H1 (cell line): ENCODE measurements at regions not wholly inside any gene's neighbourhood (a gene's known extent, or its start where the extent isn't known, plus 50 kb on each side); places are given as distances from the start of the nearest gene placed in this dataset.

Experiments
- CTCF ChIA-PET: fragments of 300-600 bp; sonication (Branson Sonifier 250); formaldehyde crosslinking; loops from one replicate; lab custom pipeline; 2021; ENCODE audit not compliant: partially characterized antibody; lab: Charles Lee
- POLR2A ChIA-PET: fragments of 300-600 bp; sonication (Branson Sonifier 250); formaldehyde crosslinking; loops from one replicate; lab custom pipeline; 2021; ENCODE audit warnings: inconsistent platforms; ENCODE audit not compliant: partially characterized antibody; lab: Charles Lee
- DNase-seq, 2 experiments: peaks; one replicate each; pipeline versions ENCODE4 v3.0.0 to v3.0.0-alpha.2; 2010 to 2022; ENCODE audit warnings: low spot score in 2 of 2, low read depth in 1 of 2, mixed read lengths in 1 of 2
- FAIRE-seq: peaks from 2 replicates; lab custom pipeline; 2011; peaks lifted over from hg19 to GRCh38; lab: Jason Lieb, UNC
- H2AFZ ChIP-seq: 2 replicates; pipeline ENCODE4 v1.8.1; 2012; ENCODE audit warnings: low read length, inconsistent platforms
- H2AK5ac ChIP-seq: 2 replicates; pipeline ENCODE4 v1.6.1; 2013; ENCODE audit warnings: low read depth, low read length
- H2BK120ac ChIP-seq: replicated peaks from 2 replicates; pipeline ENCODE3; 2013; ENCODE audit warnings: low read depth, low read length, inconsistent platforms
- H2BK12ac ChIP-seq: 2 replicates; pipeline ENCODE4 v1.6.1; 2013; ENCODE audit warnings: low read depth, low read length
- H2BK15ac ChIP-seq: 2 replicates; pipeline ENCODE4 v1.6.1; 2013; ENCODE audit warnings: low read length
- H2BK20ac ChIP-seq: 2 replicates; pipeline ENCODE4 v1.6.1; 2013; ENCODE audit warnings: low read length
- H2BK5ac ChIP-seq: 2 replicates; pipeline ENCODE4 v1.6.1; 2013; ENCODE audit warnings: low read depth, low read length
- H3K14ac ChIP-seq: 2 replicates; pipeline ENCODE4 v1.6.1; 2013; ENCODE audit warnings: inconsistent platforms; ENCODE audit not compliant: insufficient read length
- H3K18ac ChIP-seq: 2 replicates; pipeline ENCODE4 v1.6.1; 2013; ENCODE audit warnings: low read length; ENCODE audit errors: extremely low read depth
- H3K23ac ChIP-seq: 2 replicates; pipeline ENCODE4 v1.6.1; 2013; ENCODE audit warnings: inconsistent platforms; ENCODE audit not compliant: insufficient read length
- H3K23me2 ChIP-seq: 2 replicates; pipeline ENCODE4 v1.6.1; 2013; ENCODE audit warnings: low read depth, low read length
- H3K27ac ChIP-seq: 2 replicates; pipeline ENCODE4 v1.6.1; 2011; ENCODE audit warnings: low read depth, low read length, inconsistent platforms
- H3K27me3 ChIP-seq, 4 experiments: replicated peaks in 1 of 4; 1 replicate in 1 of 4; 2 replicates in 3 of 4; pipeline versions ENCODE4 v1.6.1 to v1.8.1; 2011 to 2013; ENCODE audit warnings: low read length in 3 of 4, mild to moderate bottlenecking in 3 of 4, inconsistent platforms in 2 of 4, mixed read lengths in 2 of 4, moderate library complexity in 1 of 4; ENCODE audit not compliant: control insufficient read depth in 3 of 4, insufficient read depth in 3 of 4; ENCODE audit errors: extremely low read depth in 1 of 4
- H3K36me3 ChIP-seq, 4 experiments: 2 replicates each; pipeline versions ENCODE4 v1.6.1 to v1.8.1; 2011 to 2013; ENCODE audit warnings: mild to moderate bottlenecking in 4 of 4, low read length in 3 of 4, moderate library complexity in 2 of 4, control low read depth in 1 of 4, inconsistent platforms in 1 of 4; ENCODE audit not compliant: insufficient read depth in 4 of 4, control insufficient read depth in 2 of 4
- H3K4ac ChIP-seq: replicated peaks from 2 replicates; pipeline ENCODE3; 2013; ENCODE audit warnings: low read length, low read depth, mixed read lengths, inconsistent platforms; ENCODE audit not compliant: insufficient read length
- H3K4me1 ChIP-seq, 4 experiments: replicated peaks in 1 of 4; 1 replicate in 1 of 4; 2 replicates in 3 of 4; pipeline versions ENCODE4 v1.6.1 to v1.8.1; 2011 to 2013; ENCODE audit warnings: low read length in 3 of 4, inconsistent platforms in 2 of 4, mixed read lengths in 1 of 4; ENCODE audit not compliant: insufficient read depth in 4 of 4, control insufficient read depth in 3 of 4
- H3K4me2 ChIP-seq, 2 experiments: 2 replicates each; pipeline versions ENCODE4 v1.6.1 to v1.8.1; 2011 to 2013; ENCODE audit warnings: low read depth in 2 of 2, low read length in 2 of 2, control low read depth in 1 of 2, inconsistent platforms in 1 of 2, mild to moderate bottlenecking in 1 of 2; ENCODE audit not compliant: insufficient read depth in 1 of 2
- H3K4me3 ChIP-seq, 4 experiments: fragments of 200-600, 300-600 bp in 1 of 4; sonication (generic), shearing (Covaris generic), sonication (Bioruptor Twin) in 1 of 4; 2 replicates each; pipeline versions ENCODE4 v1.5.1 to v1.8.1; 2011 to 2016; ENCODE audit warnings: low read length in 4 of 4, low read depth in 3 of 4, control low read depth in 2 of 4, inconsistent platforms in 2 of 4, mild to moderate bottlenecking in 2 of 4, mixed read lengths in 1 of 4, moderate library complexity in 1 of 4; ENCODE audit not compliant: insufficient read depth in 2 of 4; ENCODE audit errors: extremely low read depth in 1 of 4
- H3K56ac ChIP-seq: replicated peaks from 2 replicates; pipeline ENCODE3; 2013; ENCODE audit warnings: low read depth, mild to moderate bottlenecking, mixed read lengths, low read length, inconsistent platforms; ENCODE audit not compliant: insufficient read length
- H3K79me1 ChIP-seq: 2 replicates; pipeline ENCODE4 v1.6.1; 2013; ENCODE audit warnings: low read depth, low read length, control low read depth
- H3K79me2 ChIP-seq, 2 experiments: 2 replicates each; pipeline versions ENCODE4 v1.6.1 to v1.8.1; 2012 to 2013; ENCODE audit warnings: low read length in 2 of 2, mild to moderate bottlenecking in 2 of 2, inconsistent platforms in 1 of 2; ENCODE audit not compliant: insufficient read depth in 2 of 2, control insufficient read depth in 1 of 2
- H3K9ac ChIP-seq, 4 experiments: replicated peaks in 1 of 4; 1 replicate in 1 of 4; 2 replicates in 3 of 4; pipeline versions ENCODE4 v1.6.1 to v1.8.1; 2011 to 2013; ENCODE audit warnings: low read depth in 3 of 4, low read length in 3 of 4, control low read depth in 2 of 4, mild to moderate bottlenecking in 2 of 4, moderate library complexity in 2 of 4, inconsistent platforms in 1 of 4; ENCODE audit errors: extremely low read depth in 1 of 4
- H3K9me3 ChIP-seq, 2 experiments: 2 replicates each; pipeline versions ENCODE4 v1.6.1 to v1.8.1; 2012 to 2013; ENCODE audit warnings: mild to moderate bottlenecking in 2 of 2, moderate library complexity in 2 of 2, control low read depth in 1 of 2, inconsistent platforms in 1 of 2, low read depth in 1 of 2, low read length in 1 of 2, mixed read lengths in 1 of 2; ENCODE audit not compliant: insufficient read depth in 2 of 2
- H4K20me1 ChIP-seq, 2 experiments: replicated peaks in 1 of 2; 2 replicates each; pipeline versions ENCODE3 to v1.8.1; 2011 to 2013; ENCODE audit warnings: inconsistent platforms in 2 of 2, low read length in 2 of 2, mild to moderate bottlenecking in 1 of 2; ENCODE audit not compliant: insufficient read depth in 2 of 2, control insufficient read depth in 1 of 2
- H4K5ac ChIP-seq: 2 replicates; pipeline ENCODE4 v1.6.1; 2013; ENCODE audit warnings: low read length, low read depth, mixed read lengths, inconsistent platforms; ENCODE audit not compliant: insufficient read length
- H4K8ac ChIP-seq: 2 replicates; pipeline ENCODE4 v1.8.0; 2013; ENCODE audit warnings: mild to moderate bottlenecking, moderate library complexity, low read length, inconsistent platforms; ENCODE audit not compliant: insufficient read depth; ENCODE audit errors: extremely low read depth
- H4K91ac ChIP-seq: replicated peaks from 2 replicates; pipeline ENCODE3; 2013; ENCODE audit warnings: low read length, mixed read lengths, inconsistent platforms; ENCODE audit not compliant: insufficient read length
- BRCA1 ChIP-seq: IDR thresholded peaks from 2 replicates; pipeline ENCODE4 v1.6.1; 2012; ENCODE audit warnings: low read depth, low read length, improper control_type of control experiment
- CBX5 ChIP-seq: fragments of 300-800, 300-1000 bp; sonication (generic); IDR thresholded peaks from 2 replicates; pipeline ENCODE4 v1.7.1; 2016; ENCODE audit warnings: antibody characterized with exemption, low read length, low read depth
- JUND ChIP-seq: IDR thresholded peaks from 2 replicates; pipeline ENCODE4 v1.6.1; 2011; ENCODE audit warnings: mild to moderate bottlenecking, improper control_type of control experiment, low read length
- MAFK ChIP-seq: IDR thresholded peaks from 2 replicates; pipeline ENCODE4 v1.6.1; 2012; ENCODE audit warnings: low read depth, mild to moderate bottlenecking, improper control_type of control experiment, low read length
- RBBP5 ChIP-seq: IDR thresholded peaks from 2 replicates; pipeline ENCODE4 v1.7.1; 2012; ENCODE audit warnings: low read depth, mild to moderate bottlenecking, inconsistent platforms, low read length, moderate library complexity, borderline replicate concordance
- RFX5 ChIP-seq: IDR thresholded peaks from 2 replicates; pipeline ENCODE4 v1.6.1; 2011; ENCODE audit warnings: low read depth, low read length, improper control_type of control experiment, borderline replicate concordance
- RNF2 ChIP-seq: fragments of 200-900, 300-1000 bp; sonication (generic); IDR thresholded peaks from 2 replicates; pipeline ENCODE4 v1.7.1; 2016; ENCODE audit warnings: borderline replicate concordance, low read depth, mild to moderate bottlenecking, antibody characterized with exemption, low read length; ENCODE audit not compliant: poor library complexity, severe bottlenecking; ENCODE audit errors: missing control alignments
- SIX5 ChIP-seq: IDR thresholded peaks from 2 replicates; pipeline ENCODE4 v1.6.1; 2011; ENCODE audit warnings: mild to moderate bottlenecking, low read depth, low read length
- ZNF274 ChIP-seq: IDR thresholded peaks from 2 replicates; pipeline ENCODE4 v1.7.0; 2012; ENCODE audit warnings: low read length, borderline replicate concordance; ENCODE audit errors: extremely low read depth
- WGBS, 2 experiments: shearing (Covaris generic) in 1 of 2; methylation state at CpG; one replicate each; pipeline versions ENCODE4 v1.1.6 to v1.1.7; 2013 to 2015; ENCODE audit warnings: low lambda C conversion rate in 2 of 2, mixed read lengths in 2 of 2, inconsistent platforms in 1 of 2, low coverage in 1 of 2, missing lambda C conversion rate in 1 of 2; ENCODE audit not compliant: insufficient replicate concordance in 2 of 2, insufficient coverage in 1 of 2, insufficient read length in 1 of 2; ENCODE audit errors: extremely low coverage in 1 of 2, missing lambda C conversion rate in 1 of 2; 5-methylcytosine and 5-hydroxymethylcytosine counted together

DNA sequence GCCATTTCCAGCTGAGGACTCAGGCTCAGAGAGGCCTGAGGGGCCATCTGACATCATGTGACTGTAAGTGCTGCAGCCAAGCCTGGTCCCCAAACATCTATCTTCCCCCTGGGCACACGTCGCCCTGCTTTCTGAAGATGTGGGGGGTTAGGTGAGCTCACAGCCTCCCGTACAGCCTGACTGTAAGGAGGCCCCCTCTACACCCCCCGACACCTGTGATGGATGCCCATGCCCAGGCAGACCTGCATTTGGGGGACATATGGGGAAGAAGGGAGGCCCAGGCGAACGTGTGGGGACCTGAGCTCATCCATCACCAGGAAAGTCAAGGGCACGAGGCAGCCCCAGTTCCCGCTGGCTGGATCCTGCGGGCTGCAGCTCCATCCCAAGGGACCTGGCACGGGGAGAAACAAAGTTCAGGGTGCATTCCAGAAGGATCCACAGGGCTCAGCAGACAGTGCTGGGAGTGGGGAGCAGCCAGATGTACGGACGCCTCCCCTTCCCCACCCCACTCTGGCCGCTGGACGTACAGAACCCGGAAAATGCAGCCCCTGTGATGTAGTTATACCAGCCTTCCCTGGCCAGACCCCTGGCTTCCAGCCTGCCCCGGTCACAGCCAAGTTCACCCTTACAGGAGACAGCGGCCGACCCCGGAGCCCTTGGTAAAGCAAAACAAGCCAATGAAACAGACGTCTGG lies 1431.4 kb downstream of the BRD1 start:
- Histone ChIP-seq H3K9me3 (no peaks in the 10 kb centered on the region; a peak in 1 of 4 replicates), H3K4me1 (peaks cover 0 to 5% (median 2%) of the 10 kb centered on the region in 4 experiments; a peak in 4 of 7 replicates), H3K27ac (no peak overlapping the region), H2BK15ac (no peak overlapping the region), H3K36me3 (no peaks in the 10 kb centered on the region), H3K9ac (no peak overlapping the region), H2AFZ (no peak overlapping the region), H3K56ac (no peak overlapping the region), H4K20me1 (no peaks in the 10 kb centered on the region), H2BK120ac (no peak overlapping the region), H4K5ac (no peak overlapping the region), H3K4ac (no peak overlapping the region), H2BK12ac (peak overlapping the region; percentile 68; the same call in 1 of the 2 replicates), H3K18ac (no peak overlapping the region), H2BK20ac (no peak overlapping the region), H3K27me3 (no peaks in the 10 kb centered on the region; a peak in 1 of 7 replicates), H3K4me3 (no peak overlapping the region), H2AK5ac (no peak overlapping the region), H2BK5ac (no peak overlapping the region), H3K4me2 (no peak overlapping the region), H3K79me2 (no peaks in the 10 kb centered on the region), H3K14ac (no peak overlapping the region), H4K8ac (no peak overlapping the region; the same call in none of the 2 replicates), H3K79me1 (no peaks in the 10 kb centered on the region), H4K91ac (no peak overlapping the region), H3K23me2 (no peaks in the 10 kb centered on the region), H3K23ac (no peak overlapping the region)
- 95% methylated on average over 20 of the region's 20 CpGs; no CpG with 5 or more reads in 1 of the 2 experiments for WGBS, 2 experiments
- POLR2A ChIA-PET: no interaction called here
- FAIRE-seq: no peak
- CTCF ChIA-PET: interaction anchor here (0.9 to 1.4 kb wide), 2 partner anchors 36 to 134 kb away, joined by 3 to 4 read pairs; no protein-coding TSS in a partner anchor
- DNase-seq: peak in 1 of 2 experiments; percentile 33
- TF ChIP-seq ZNF274 (no peak), RFX5 (no peak), MAFK (no peak), BRCA1 (no peak), RNF2 (no peak), RBBP5 (no peak), JUND (no peak), CBX5 (no peak), SIX5 (no peak)
